Heart left ventricle (tissue), 16 donors: ENCODE measurements at regions not wholly inside any gene's neighbourhood (a gene's known extent, or its start where the extent isn't known, plus 50 kb on each side); places are given as distances from the start of the nearest gene placed in this dataset.

Experiments used
- ATAC-seq, 4 donors: fragments of 200-7000 bp; cut with Tn5 transposase; one replicate each; pipeline ENCODE4 v1.9.1; 2020 to 2022; ENCODE audit warnings: moderate library complexity in 4 of 4, mild to moderate bottlenecking in 3 of 4, moderate number of reproducible peaks in 1 of 4
- DNase-seq, 5 donors: peaks; one replicate each; pipeline ENCODE4 v3.0.0-alpha.2; 2020
- H3K27ac ChIP-seq, 12 donors: fragments of 200-600 bp; sonication (generic) in 4 of 12; one replicate each; pipeline versions ENCODE4 v1.5.0 to v1.8.0; 2016 to 2022; ENCODE audit warnings: mild to moderate bottlenecking in 2 of 12
- H3K27me3 ChIP-seq, 9 donors: fragments of 200-600 bp; sonication (generic) in 2 of 9; one replicate each; pipeline versions ENCODE4 v1.5.1 to v1.8.0; 2016 to 2022; ENCODE audit warnings: mild to moderate bottlenecking in 3 of 9
- H3K36me3 ChIP-seq, 9 donors: fragments of 200-600 bp; sonication (generic) in 2 of 9; one replicate each; pipeline versions ENCODE4 v1.5.0 to v1.8.0; 2018 to 2022; ENCODE audit warnings: mild to moderate bottlenecking in 2 of 9
- H3K4me1 ChIP-seq, 12 donors: fragments of 200-600 bp; sonication (generic) in 4 of 12; one replicate each; pipeline versions ENCODE4 v1.5.0 to v1.8.0; 2016 to 2022; ENCODE audit warnings: mild to moderate bottlenecking in 3 of 12
- H3K4me3 ChIP-seq, 12 donors: fragments of 200-600 bp; sonication (generic) in 4 of 12; one replicate each; pipeline versions ENCODE4 v1.5.0 to v1.8.0; 2017 to 2022; ENCODE audit warnings: mild to moderate bottlenecking in 9 of 12, moderate library complexity in 4 of 12
- H3K9me3 ChIP-seq, 12 donors: fragments of 200-600 bp; sonication (generic) in 4 of 12; one replicate each; pipeline versions ENCODE4 v1.5.0 to v1.8.0; 2016 to 2022; ENCODE audit warnings: mild to moderate bottlenecking in 1 of 12
- POLR2A ChIP-seq, 2 donors: fragments of 450-650 bp; IDR thresholded peaks; one replicate each; pipeline ENCODE4 v1.6.1; 2017; ENCODE audit warnings: antibody characterized with exemption in 2 of 2, mild to moderate bottlenecking in 2 of 2, moderate library complexity in 2 of 2
- WGBS, 4 donors: extraction: QIAGEN DNeasy Blood & Tissue Kit in 2 of 4; methylation state at CpG; one replicate each; pipeline versions ENCODE4 v1.1.5 to v1.1.7; 2013 to 2018; 5-methylcytosine and 5-hydroxymethylcytosine counted together
- intact Hi-C, 10 donors: fragments of 100-400 bp; cut with DNase I; formaldehyde crosslinking; loops; one replicate each; pipeline versions ENCODE4 v1.11.1 to v1.14.2; 2022
- TF ChIP-seq, protein P1 (sequence below), 12 donors: fragments of 200-600 bp; sonication (generic) in 4 of 12; IDR thresholded peaks; one replicate each; pipeline versions ENCODE4 v1.5.0 to v1.8.0; 2018 to 2022; ENCODE audit warnings: antibody characterized with exemption in 12 of 12, mild to moderate bottlenecking in 5 of 12
- donor health status: ischemic (EF 13 %, LVEDD 7.1; RV severe dilation, severe dysfunction).
- donor health status: healthy with polysubstance abuse.
- donor health status: DM: no; HTN: yes; CAD: no.
- donor health status: DM: no; HTN: no; CAD: no.
- donor health status: ischemic (EF 25% LVEDD 6.9; RV normal size, moderate dysfunction).
- donor health status: ischemic (EF 25% LVEDD 5.7; RV mildly dilated, moderate dysfunction).
- donor health status: healthy.
- donor health status: DM: yes; HTN: yes; CAD: no.
- donor health status: ischemic (EF 35%, LVEDD 5.7; RV mildly dilated, moderate dysfunction).
- donor health status: nonischemic (EF 11% LVEDD 7.7; RV severe dilation, severe dysfunction).
- donor health status: DM: yes; HTN: yes; CAD: no.
- donor health status: PGD.
- donor health status: ischemic (EF 29% LVEDD 5.4; RV normal size, mild dysfunction).
- donor health status: nonischemic (EF 23%, LVEDD 6.1; RV moderate dilation, normal function).

DNA sequence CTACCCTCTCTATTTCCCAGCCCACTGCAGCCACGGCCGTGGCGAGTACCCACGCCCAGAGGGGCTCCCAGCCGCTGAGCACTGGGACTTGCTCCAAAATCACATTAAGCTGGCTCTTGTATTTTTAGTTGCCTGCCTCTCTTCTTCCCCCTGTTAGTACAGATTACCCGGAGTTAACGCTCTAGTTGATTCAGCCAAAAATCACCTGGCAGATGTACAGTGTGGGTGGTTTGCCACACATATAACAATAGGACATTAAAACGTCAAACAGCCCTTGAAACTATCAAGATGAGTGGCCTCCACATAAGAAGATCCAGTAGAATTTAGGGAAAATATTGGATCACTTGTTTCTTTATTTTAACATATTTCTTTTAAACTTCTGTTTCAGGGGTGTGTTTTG, 268.8 kb upstream of the PRDM1 start:
- Histone ChIP-seq H3K27me3 (peaks cover 0 to 4% (median 0%) of the 10 kb centered on the region in 9 donors), H3K9me3 (peaks cover 0 to 8% (median 0%) of the 10 kb centered on the region in 12 donors), H3K36me3 (no peaks in the 10 kb centered on the region), H3K4me3 (no peak overlapping the region), H3K27ac (no peak overlapping the region), H3K4me1 (peaks cover 0 to 6% (median 0%) of the 10 kb centered on the region in 12 donors)
- 73 to 79% (median 75%) methylated on average over 8 of the region's 8 CpGs for WGBS, 4 donors
- ATAC-seq (no peak), DNase-seq (no peak)
- no peak for TF ChIP-seq POLR2A (IDR thresholded peaks at IDR 0.05)
- TF ChIP-seq, protein P1, sequence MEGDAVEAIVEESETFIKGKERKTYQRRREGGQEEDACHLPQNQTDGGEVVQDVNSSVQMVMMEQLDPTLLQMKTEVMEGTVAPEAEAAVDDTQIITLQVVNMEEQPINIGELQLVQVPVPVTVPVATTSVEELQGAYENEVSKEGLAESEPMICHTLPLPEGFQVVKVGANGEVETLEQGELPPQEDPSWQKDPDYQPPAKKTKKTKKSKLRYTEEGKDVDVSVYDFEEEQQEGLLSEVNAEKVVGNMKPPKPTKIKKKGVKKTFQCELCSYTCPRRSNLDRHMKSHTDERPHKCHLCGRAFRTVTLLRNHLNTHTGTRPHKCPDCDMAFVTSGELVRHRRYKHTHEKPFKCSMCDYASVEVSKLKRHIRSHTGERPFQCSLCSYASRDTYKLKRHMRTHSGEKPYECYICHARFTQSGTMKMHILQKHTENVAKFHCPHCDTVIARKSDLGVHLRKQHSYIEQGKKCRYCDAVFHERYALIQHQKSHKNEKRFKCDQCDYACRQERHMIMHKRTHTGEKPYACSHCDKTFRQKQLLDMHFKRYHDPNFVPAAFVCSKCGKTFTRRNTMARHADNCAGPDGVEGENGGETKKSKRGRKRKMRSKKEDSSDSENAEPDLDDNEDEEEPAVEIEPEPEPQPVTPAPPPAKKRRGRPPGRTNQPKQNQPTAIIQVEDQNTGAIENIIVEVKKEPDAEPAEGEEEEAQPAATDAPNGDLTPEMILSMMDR (IDR thresholded peaks at IDR 0.05): no peak
- intact Hi-C loops: no loop called here

DNA sequence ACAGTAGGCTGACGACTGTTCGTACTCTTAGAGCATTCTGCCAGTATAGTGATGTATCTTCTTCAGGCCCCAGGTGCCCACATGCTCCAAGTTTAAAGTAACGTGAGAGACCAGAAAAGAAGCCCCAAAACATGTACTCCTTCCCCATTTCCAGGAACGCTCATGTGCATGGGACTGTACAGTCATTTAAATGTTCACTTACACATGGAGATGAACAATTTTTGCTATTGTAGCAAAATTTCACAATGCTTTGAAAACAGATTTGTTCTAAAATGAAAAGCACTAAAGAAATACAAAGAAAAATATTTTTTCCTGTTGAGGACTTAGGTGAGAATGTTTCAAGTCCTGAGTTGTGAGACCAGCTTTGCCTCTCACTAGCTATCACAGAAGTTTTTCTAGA, 269.3 kb upstream of the PRDM1 start:
- TF ChIP-seq, protein P1 (IDR thresholded peaks at IDR 0.05): no peak
- TF ChIP-seq POLR2A (IDR thresholded peaks at IDR 0.05): no peak
- H3K27me3 ChIP-seq: peaks cover 0 to 4% (median 0%) of the 10 kb centered on the region in 9 donors
- DNase-seq: no peak
- intact Hi-C loops: no loop called here
- ATAC-seq: no peak
- peaks cover 0 to 6% (median 0%) of the 10 kb centered on the region in 12 donors for H3K4me1 ChIP-seq
- no peak overlapping the region for H3K27ac ChIP-seq
- peaks cover 0 to 3% (median 0%) of the 10 kb centered on the region in 12 donors for H3K9me3 ChIP-seq
- WGBS, 4 donors: 76 to 79% (median 78%) methylated on average over 4 of the region's 4 CpGs
- no peaks in the 10 kb centered on the region for H3K36me3 ChIP-seq
- no peak overlapping the region for H3K4me3 ChIP-seq

DNA sequence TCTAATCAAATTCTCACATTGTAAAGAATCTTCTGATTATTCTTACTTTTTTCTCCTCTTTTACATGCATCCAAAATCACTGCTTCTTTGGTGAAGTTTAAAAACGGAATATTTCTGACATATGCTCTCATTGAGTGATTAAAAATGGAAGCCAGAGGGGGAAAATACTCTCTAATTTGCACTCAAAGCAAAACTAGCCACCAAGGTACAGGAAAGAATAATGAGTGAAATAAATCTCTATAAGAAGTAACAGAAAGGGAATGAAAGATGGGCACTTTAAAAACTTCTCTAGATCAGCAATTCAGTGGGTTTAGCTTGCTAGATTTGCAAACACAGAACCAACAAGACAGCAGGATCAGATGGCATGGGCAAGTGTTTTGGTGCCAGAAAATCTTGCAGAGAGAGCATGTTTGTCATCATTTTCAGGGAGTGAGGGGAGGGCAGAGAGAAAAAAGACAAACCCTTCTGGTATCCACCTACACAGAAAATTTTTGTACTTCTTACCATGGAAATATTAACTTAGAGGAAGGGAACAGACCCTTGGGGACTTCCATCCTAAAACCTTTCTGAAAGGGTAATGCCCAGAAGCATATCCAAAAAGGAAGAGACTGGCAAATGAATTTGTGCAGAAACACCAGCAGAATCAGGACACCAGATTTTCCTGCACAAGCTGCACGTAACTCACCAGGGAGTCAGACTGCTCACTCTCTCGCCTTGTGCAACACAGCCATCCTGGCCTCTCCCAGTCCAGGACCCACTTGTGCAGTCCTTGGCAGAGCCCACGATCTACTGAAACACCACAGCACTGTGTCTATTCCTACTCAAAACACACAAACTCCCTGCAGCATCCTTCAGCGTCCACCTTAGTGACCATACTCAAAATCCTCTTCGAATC, 270.2 kb upstream of the PRDM1 start:
- intact Hi-C loops: no loop called here
- DNase-seq (no peak), ATAC-seq (no peak)
- no peak overlapping the region for H3K27ac ChIP-seq
- no peaks in the 10 kb centered on the region for H3K9me3 ChIP-seq
- peaks cover 0 to 10% (median 0%) of the 10 kb centered on the region in 12 donors for H3K4me1 ChIP-seq
- no peaks in the 10 kb centered on the region for H3K36me3 ChIP-seq
- H3K4me3 ChIP-seq: no peak overlapping the region
- 80 to 88% (median 84%) methylated on average over 6 of the region's 6 CpGs for WGBS, 4 donors
- peaks cover 0 to 4% (median 0%) of the 10 kb centered on the region in 9 donors for H3K27me3 ChIP-seq
- no peak for TF ChIP-seq POLR2A (IDR thresholded peaks at IDR 0.05)
- TF ChIP-seq, protein P1 (IDR thresholded peaks at IDR 0.05): no peak

DNA sequence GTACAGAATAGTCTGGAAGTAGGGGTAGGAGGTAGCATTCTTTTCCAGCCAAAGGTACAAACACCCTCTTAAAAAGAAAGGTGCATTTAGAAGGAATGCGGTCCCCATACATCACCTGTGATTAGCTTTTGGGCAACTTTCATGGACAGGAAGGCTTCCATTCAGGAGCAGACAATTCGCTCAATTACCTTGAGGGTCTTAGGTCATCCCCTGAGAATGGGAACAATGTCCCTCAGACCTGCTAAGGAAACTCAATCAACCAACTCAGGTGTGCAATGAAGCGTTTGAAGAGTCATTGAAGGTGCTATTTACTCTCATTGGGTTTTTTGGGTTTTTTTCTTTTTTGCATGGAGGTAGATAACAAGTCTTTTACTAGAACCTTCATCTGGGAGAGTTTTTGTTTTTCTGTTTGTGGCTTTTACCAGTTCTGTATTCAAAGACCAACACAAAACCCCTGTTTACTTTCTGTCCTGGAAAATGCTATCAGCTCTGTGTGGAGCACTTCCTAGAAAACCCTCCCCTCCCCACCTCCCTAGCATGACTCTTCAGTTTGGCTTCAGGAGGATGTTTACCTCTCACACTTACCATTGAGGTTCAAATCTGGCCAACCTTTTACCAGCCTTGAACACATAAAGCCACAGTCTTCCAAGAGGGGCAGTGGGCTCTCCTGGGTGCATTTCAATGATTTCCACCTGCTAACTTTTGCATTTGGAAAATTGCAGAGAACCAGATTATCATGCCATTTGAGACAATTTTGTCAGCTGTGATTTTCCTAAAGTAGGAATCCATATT, 271.2 kb upstream of the PRDM1 start:
- 93 to 94% (median 93%) methylated on average over 3 of the region's 3 CpGs for WGBS, 4 donors
- Histone ChIP-seq H3K36me3 (no peaks in the 10 kb centered on the region), H3K4me3 (no peak overlapping the region), H3K27me3 (peaks cover 0 to 4% (median 0%) of the 10 kb centered on the region in 9 donors), H3K27ac (no peak overlapping the region), H3K9me3 (no peaks in the 10 kb centered on the region), H3K4me1 (peaks cover 0 to 19% (median 6%) of the 10 kb centered on the region in 12 donors)
- DNase-seq: no peak
- no peak for ATAC-seq
- intact Hi-C loops: no loop called here
- TF ChIP-seq, protein P1 (IDR thresholded peaks at IDR 0.05): no peak
- no peak for TF ChIP-seq POLR2A (IDR thresholded peaks at IDR 0.05)
